OCI-LY7 (cell line): ENCODE measurements at regions not wholly inside any gene's neighbourhood (a gene's known extent, or its start where the extent isn't known, plus 50 kb on each side); places are given as distances from the start of the nearest gene placed in this dataset.

Experiments used
- CTCF ChIP-seq: fragments of 200-600 bp; sonication (generic); conservative IDR thresholded peaks from 2 replicates; pipeline ENCODE4 v1.5.1; 2014; ENCODE audit warnings: mild to moderate bottlenecking, antibody characterized with exemption, low read length, moderate library complexity, mixed read lengths
- EZH2phosphoT487 ChIP-seq: fragments of 200-600 bp; sonication (generic); IDR thresholded peaks from 2 replicates; pipeline ENCODE4 v1.6.1; 2018; ENCODE audit warnings: low read depth, borderline replicate concordance, mild to moderate bottlenecking, mixed run types, antibody characterized with exemption, low read length, moderate library complexity, mixed read lengths

DNA sequence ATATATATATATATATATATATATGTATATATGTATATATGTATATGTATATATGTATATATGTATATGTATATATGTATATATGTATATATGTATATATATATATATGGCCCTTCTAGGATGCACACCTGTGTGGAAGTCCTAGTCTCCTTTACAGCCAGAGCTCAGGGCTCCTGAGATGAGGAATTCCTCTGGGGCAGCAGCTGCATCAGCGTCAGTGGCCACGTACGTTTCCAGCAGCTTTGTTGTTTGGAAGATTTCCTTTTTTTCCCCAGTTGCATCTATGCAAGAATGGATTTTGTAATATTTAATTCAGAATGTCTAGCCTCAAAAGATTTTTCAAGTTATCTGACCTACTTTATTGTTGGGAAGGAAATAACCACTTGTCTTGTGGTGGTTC, 68.6 kb downstream of the TNFAIP2 start:
- no peak for TF ChIP-seq CTCF
- no peak for TF ChIP-seq EZH2phosphoT487
